ENCODE measurements at regions not wholly inside any gene's neighbourhood (a gene's known extent, or its start where the extent isn't known, plus 50 kb on each side); places are given as distances from the start of the nearest gene placed in this dataset.
A peak's percentile ranks its signal among the peaks of the same experiment; 100 is the strongest.

GRCh38 chr5:68433923-68434879 lies 218.6 kb downstream of the PIK3R1 start:
- no peak for DNase-seq

- DNase-seq, result no peak
Measured at GRCh38 chr5:68435611-68436010, 220.1 kb downstream of the PIK3R1 start.

- DNase-seq, result no peak
Measured at GRCh38 chr5:68436686-68437520, 221.3 kb downstream of the PIK3R1 start.

GRCh38 chr5:68438876-68439275 lies 223.3 kb downstream of the PIK3R1 start:
- no peak for DNase-seq

- DNase-seq, result no peak
Measured at GRCh38 chr5:68440245-68440644, 224.7 kb downstream of the PIK3R1 start.

GRCh38 chr5:68440651-68441050 lies 225.1 kb downstream of the PIK3R1 start:
- DNase-seq, result no peak

- DNase-seq, result no peak
Measured at GRCh38 chr5:68441309-68442073, 225.9 kb downstream of the PIK3R1 start.

- DNase-seq, result no peak
Measured at GRCh38 chr5:68443091-68443490, 227.5 kb downstream of the PIK3R1 start.

GRCh38 chr5:68444048-68444447 lies 228.5 kb downstream of the PIK3R1 start:
- DNase-seq, result no peak

GRCh38 chr5:68444833-68445232 lies 229.3 kb downstream of the PIK3R1 start:
- no peak for DNase-seq

- DNase-seq, result no peak
Measured at GRCh38 chr5:68445257-68446069, 229.9 kb downstream of the PIK3R1 start.

- DNase-seq, result no peak
Measured at GRCh38 chr5:68446070-68446357, 230.5 kb downstream of the PIK3R1 start.

GRCh38 chr5:68446487-68446894 lies 230.9 kb downstream of the PIK3R1 start:
- no peak for DNase-seq

GRCh38 chr5:68447136-68447929 lies 231.8 kb downstream of the PIK3R1 start:
- no peak for DNase-seq

GRCh38 chr5:68449380-68449779 lies 233.8 kb downstream of the PIK3R1 start:
- no peak for DNase-seq

GRCh38 chr5:68450245-68450852 lies 234.8 kb downstream of the PIK3R1 start:
- no peak for DNase-seq

- no peak for DNase-seq
Measured at GRCh38 chr5:68452286-68452685, 236.7 kb downstream of the PIK3R1 start.

GRCh38 chr5:68454172-68454571 lies 238.6 kb downstream of the PIK3R1 start:
- no peak for DNase-seq

- DNase-seq, result no peak
Measured at GRCh38 chr5:68454766-68455165, 239.2 kb downstream of the PIK3R1 start.

GRCh38 chr5:68455216-68455615 lies 239.7 kb downstream of the PIK3R1 start:
- no peak for DNase-seq

- peak; percentile 72 for DNase-seq
Measured at GRCh38 chr5:68456756-68457217, 241.2 kb downstream of the PIK3R1 start.

Data from NCI-H2029 (cell line).